ENCODE measurements at regions not wholly inside any gene's neighbourhood (a gene's known extent, or its start where the extent isn't known, plus 50 kb on each side); places are given as distances from the start of the nearest gene placed in this dataset.

GRCh38 chr18:78696698-78697435 lies 282.8 kb upstream of the SALL3 start:
- DNase-seq = no peak

- no peak for DNase-seq
Observed at GRCh38 chr18:78697446-78697845, 282.2 kb upstream of the SALL3 start.

DNA sequence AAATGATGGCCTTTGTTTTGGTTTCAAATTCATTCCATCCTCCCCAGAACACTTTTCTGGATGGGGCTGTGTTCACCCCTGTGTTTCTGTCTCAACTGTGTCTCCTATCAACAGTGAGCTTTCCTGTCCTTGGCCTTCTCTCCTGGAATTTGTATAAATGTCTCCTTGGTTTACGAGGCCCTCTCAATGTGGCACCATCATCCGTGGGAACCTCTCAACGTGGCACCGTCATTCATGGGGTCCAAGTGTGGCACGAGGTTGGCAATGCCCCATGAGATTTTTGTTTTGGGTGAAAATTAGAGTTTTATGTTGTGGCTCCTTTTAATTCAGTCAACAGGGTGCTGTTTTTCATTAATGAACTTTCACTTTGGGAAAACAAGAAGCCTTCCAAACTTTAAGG lies 280.7 kb upstream of the SALL3 start:
- DNase-seq = no peak

DNA sequence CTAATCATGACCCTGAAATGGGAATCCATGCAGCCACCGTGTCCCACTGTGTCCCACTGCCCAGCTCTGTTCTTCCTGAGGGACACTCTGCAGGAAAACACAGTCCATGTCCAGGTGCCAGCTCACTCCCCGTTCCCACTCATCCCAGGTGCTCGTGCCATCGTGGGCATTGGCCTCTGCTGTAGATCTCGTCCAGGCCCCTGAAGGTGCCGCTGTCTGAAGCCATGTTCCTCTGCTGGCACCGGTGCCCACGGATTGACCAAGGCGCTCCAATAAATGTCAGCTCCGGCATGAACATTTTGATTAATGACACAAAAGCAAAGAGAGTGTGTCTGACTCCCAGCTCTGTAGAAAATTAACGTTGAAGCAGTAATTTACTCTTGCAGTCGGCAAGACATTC lies 280.1 kb upstream of the SALL3 start:
- no peak for DNase-seq

- no peak for DNase-seq
Observed at GRCh38 chr18:78701771-78702396, 277.7 kb upstream of the SALL3 start.

- no peak for DNase-seq
Observed at GRCh38 chr18:78703291-78703690, 276.3 kb upstream of the SALL3 start.

DNA sequence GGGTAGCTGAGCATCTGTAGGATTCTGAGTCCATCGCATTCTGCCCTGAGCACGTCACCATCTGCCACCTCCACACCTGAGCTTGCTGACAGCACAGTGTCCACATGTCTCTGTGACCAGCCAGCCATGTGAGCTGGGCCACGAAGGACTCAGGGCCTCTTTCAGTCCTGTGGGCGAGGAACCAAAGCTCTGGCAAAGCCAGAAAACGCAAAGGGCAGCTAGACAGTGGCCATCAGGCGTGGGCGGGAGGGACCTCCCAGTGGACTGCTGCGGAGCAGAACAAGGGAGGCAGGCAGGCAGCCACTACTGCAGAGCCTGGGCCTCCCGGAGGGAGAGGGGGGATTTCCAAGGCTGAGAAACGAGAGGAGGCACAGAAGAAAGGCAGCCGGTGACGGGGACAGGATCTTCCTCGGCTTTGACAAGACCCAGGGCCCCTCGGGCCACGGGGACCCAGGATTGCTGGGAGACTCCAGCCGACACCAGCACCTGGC lies 274.6 kb upstream of the SALL3 start:
- DNase-seq = no peak

GRCh38 chr18:78709261-78709809 lies 270.3 kb upstream of the SALL3 start:
- DNase-seq = no peak

- no peak for DNase-seq
Observed at GRCh38 chr18:78711316-78711715, 268.3 kb upstream of the SALL3 start.

- DNase-seq = no peak
Observed at GRCh38 chr18:78711971-78712370, 267.6 kb upstream of the SALL3 start.

DNA sequence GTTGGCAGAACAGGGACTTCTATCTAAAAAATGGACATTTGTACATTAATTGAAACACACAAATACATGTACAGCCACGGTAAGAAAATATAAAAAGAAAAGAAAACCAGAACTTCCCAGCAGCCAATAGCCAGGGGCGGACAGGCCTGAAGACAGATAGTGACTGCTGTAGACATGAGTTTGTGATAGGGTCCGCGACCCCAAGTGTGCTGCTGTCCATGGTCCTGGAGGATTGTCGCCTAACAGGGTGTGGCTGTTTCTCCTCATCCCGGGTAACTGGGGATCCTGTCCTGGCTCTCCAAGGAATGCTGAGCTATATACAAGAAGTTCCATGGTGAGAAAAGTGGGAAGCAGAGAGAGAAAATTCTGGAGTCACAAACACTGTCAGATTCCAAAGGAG lies 266.5 kb upstream of the SALL3 start:
- DNase-seq = no peak

GRCh38 chr18:78713726-78714125 lies 265.9 kb upstream of the SALL3 start:
- DNase-seq = no peak

DNA sequence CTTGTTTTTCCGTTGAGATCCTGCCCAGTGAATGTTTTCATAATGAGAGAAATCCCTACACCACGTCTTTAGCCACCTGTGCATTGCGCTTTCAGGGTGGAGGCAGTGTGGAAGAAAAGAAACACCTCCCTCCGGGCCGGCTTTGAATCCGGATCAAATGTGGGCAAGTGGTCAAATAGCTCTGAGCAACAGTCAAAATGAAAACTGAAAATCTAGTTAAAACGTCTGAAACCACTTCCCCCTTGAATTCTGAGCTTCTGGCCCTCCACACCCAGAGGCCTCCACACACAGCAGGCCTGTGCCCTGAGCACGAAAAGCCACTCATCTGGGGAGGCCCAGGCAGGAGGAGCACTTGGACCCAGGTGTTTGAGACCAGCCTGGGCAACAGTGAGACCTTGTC lies 263.6 kb upstream of the SALL3 start:
- DNase-seq = no peak

DNA sequence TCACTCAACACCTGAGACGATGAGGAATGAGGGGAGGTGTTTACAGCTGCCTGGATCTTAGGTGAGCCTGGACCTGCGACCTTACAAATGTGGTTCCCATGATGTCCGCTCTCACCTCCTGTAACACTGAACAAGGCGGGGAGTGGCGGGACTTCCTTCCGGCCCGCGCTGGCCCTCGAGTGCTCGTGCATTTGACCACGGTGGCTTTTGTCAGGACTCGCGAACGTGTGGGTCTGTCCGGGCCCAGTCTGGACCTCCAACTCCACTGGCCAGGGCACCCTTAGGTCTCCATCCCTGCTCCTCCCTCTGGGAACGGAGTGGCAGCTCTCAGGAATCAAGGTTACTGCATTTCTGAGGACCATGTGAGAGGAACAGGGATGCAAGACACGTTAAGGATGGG lies 263.0 kb upstream of the SALL3 start:
- DNase-seq = no peak

GRCh38 chr18:78717051-78717765 lies 262.4 kb upstream of the SALL3 start:
- DNase-seq = no peak

GRCh38 chr18:78717766-78718150 lies 261.9 kb upstream of the SALL3 start:
- DNase-seq = no peak

- no peak for DNase-seq
Observed at GRCh38 chr18:78719821-78720220, 259.8 kb upstream of the SALL3 start.

DNA sequence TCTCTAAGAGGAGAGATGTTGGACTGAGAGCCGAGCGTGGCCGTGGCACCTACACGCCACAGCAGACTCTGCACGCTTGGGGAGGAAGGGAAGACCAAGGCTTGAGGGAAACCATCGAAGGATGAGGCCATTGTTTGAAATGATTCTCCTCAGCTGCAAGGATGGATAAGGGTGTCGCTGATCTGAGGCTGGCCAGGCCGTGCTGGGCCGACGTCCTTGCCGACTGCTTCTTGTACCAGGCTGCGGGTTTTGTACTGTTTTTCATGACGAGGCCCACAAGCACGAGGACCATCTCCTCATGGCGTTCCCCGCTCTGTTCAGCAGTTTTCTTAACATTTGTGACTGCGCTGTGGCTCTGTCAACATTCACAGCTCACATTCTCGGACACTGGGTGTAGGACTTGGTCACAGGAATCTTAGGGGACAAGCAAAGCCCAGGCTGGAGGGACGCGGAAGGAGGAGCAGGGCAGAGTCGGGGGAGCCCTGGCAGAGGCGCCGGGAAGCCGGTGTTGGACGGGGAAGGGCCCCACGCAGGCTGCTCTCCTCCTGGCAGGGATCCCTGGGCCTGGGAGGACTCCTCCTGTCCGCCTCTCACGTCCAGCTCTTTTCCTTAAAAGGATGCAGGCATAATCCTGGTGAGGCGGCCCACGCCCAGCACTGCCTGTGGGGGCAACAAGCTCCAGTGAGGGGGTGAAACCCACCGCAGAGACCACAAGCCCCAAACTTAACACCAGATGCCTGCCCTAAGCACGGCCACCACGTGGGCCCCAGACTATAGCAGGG lies 259.0 kb upstream of the SALL3 start:
- no peak for DNase-seq

GRCh38 chr18:78721238-78721875 lies 258.3 kb upstream of the SALL3 start:
- DNase-seq = no peak

DNA sequence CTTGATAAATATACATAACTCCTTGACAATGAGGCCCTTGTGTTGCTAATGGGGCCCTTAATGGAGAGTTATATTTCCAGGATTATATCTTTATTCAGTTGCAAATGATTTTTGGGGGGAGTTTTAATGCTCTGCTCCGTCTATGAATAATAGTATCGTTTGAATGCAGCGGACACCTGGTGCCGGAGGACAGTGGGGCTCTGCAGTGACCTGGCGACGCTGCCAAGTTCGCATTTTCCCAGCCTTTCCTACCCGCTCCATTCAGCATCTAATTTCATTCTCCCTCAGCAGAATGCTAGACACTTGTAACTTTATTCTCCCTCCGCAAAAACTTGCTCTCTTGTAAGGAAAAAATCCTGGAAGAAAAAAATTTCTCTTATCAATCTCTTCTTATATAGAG lies 257.6 kb upstream of the SALL3 start:
- no peak for DNase-seq

GRCh38 chr18:78722386-78722785 lies 257.2 kb upstream of the SALL3 start:
- DNase-seq = no peak

DNA sequence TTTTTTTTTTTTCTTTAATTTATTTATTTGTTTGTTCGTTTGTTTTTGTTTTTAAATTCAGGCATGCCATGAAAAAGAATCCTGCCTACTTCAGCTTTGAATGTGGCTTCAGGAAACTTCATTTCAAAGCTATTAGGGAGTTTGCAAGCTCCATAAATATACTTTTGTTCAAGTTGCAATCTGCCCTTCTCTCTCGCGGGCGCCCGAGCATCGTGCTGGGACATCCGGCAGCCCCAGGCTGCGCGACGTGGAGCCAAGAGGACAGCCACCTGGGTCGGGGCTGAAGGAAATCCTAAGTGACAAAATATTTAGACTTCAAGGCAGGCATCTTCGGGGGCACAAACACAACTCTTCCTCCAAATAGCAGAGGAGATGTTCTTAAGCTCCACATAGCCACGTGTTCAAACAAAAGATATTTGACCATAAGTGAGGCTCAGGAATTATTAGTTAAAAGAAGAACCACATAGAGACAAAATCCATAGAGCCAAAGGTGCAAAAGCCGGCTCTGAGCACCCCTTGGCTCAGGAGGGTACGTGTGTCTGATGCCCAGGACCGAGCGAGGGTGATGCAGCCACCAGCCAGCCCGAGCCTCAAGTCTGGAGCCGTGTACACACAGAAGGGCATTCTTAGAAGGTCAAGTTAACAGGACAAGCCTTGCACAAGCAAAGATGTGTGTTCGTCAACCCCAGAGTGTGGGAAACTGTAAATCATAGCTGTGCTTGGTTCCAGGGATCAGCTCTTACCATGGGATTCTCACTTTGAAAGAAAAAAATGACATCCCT lies 256.5 kb upstream of the SALL3 start:
- no peak for DNase-seq
